Breast epithelium (tissue), 3 donors: ENCODE measurements at regions not wholly inside any gene's neighbourhood (a gene's known extent, or its start where the extent isn't known, plus 50 kb on each side); places are given as distances from the start of the nearest gene placed in this dataset.

Experiments used
- CTCF ChIP-seq, 3 donors: fragments of 450-650 bp; IDR thresholded peaks; one replicate each; pipeline ENCODE4 v1.5.1; 2016 to 2017; ENCODE audit warnings: antibody characterized with exemption in 3 of 3, mild to moderate bottlenecking in 3 of 3, moderate library complexity in 3 of 3
- POLR2A ChIP-seq: fragments of 450-650 bp; IDR thresholded peaks from one replicate; pipeline ENCODE4 v1.6.1; 2016; ENCODE audit warnings: antibody characterized with exemption, mild to moderate bottlenecking, moderate library complexity

GRCh38 chr11:38990841-38991240 is 2392.8 kb upstream of the RAG2 start:
- TF ChIP-seq POLR2A (no peak), CTCF (IDR thresholded peaks at IDR 0.05) (no peak)
